Breast epithelium (tissue), 4 donors: ENCODE measurements at regions not wholly inside any gene's neighbourhood (a gene's known extent, or its start where the extent isn't known, plus 50 kb on each side); places are given as distances from the start of the nearest gene placed in this dataset.

Source experiments
- DNase-seq, 2 donors: peaks; one replicate each; pipeline ENCODE4 v3.0.0-alpha.2; 2019; ENCODE audit warnings: low spot score in 2 of 2
- H3K27ac ChIP-seq, 2 donors: fragments of 200-600 bp; sonication (generic) in 1 of 2; one replicate each; pipeline ENCODE4 v1.5.1; 2016 to 2019; ENCODE audit warnings: mild to moderate bottlenecking in 1 of 2
- H3K27me3 ChIP-seq, 2 donors: fragments of 200-600 bp; sonication (generic) in 1 of 2; one replicate each; pipeline versions ENCODE4 v1.5.1 to v1.6.0; 2017 to 2019; ENCODE audit warnings: control low read depth in 1 of 2, mild to moderate bottlenecking in 1 of 2
- H3K36me3 ChIP-seq: fragments of 200-600 bp; one replicate; pipeline ENCODE4 v1.5.1; 2019
- H3K4me1 ChIP-seq, 2 donors: fragments of 200-600 bp; sonication (generic); one replicate each; pipeline ENCODE4 v1.5.1; 2016 to 2019; ENCODE audit warnings: control low read depth in 1 of 2
- H3K4me3 ChIP-seq, 3 donors: fragments of 200-600 bp; sonication (generic); 1 replicate in 2 of 3; 2 replicates in 1 of 3; pipeline ENCODE4 v1.5.1; 2016 to 2019; ENCODE audit warnings: mild to moderate bottlenecking in 3 of 3, moderate library complexity in 2 of 3
- H3K9me3 ChIP-seq, 2 donors: fragments of 200-600 bp; sonication (generic) in 1 of 2; one replicate each; pipeline ENCODE4 v1.5.1; 2016 to 2019; ENCODE audit warnings: control low read depth in 1 of 2
- CTCF ChIP-seq, 3 donors: fragments of 450-650 bp; IDR thresholded peaks; one replicate each; pipeline ENCODE4 v1.5.1; 2016 to 2017; ENCODE audit warnings: antibody characterized with exemption in 3 of 3, mild to moderate bottlenecking in 3 of 3, moderate library complexity in 3 of 3
- POLR2A ChIP-seq: fragments of 450-650 bp; IDR thresholded peaks from one replicate; pipeline ENCODE4 v1.6.1; 2016; ENCODE audit warnings: antibody characterized with exemption, mild to moderate bottlenecking, moderate library complexity
- POLR2AphosphoS5 ChIP-seq, 3 donors: sonication (generic); formaldehyde crosslinking; IDR thresholded peaks; one replicate each; pipeline ENCODE4 v1.6.1; 2017; ENCODE audit warnings: antibody characterized with exemption in 3 of 3
- intact Hi-C: fragments of 100-400 bp; cut with DNase I; formaldehyde crosslinking; loops from one replicate; pipeline ENCODE4 v1.15.1; 2023; ENCODE audit warnings: low total_unique reads

DNA sequence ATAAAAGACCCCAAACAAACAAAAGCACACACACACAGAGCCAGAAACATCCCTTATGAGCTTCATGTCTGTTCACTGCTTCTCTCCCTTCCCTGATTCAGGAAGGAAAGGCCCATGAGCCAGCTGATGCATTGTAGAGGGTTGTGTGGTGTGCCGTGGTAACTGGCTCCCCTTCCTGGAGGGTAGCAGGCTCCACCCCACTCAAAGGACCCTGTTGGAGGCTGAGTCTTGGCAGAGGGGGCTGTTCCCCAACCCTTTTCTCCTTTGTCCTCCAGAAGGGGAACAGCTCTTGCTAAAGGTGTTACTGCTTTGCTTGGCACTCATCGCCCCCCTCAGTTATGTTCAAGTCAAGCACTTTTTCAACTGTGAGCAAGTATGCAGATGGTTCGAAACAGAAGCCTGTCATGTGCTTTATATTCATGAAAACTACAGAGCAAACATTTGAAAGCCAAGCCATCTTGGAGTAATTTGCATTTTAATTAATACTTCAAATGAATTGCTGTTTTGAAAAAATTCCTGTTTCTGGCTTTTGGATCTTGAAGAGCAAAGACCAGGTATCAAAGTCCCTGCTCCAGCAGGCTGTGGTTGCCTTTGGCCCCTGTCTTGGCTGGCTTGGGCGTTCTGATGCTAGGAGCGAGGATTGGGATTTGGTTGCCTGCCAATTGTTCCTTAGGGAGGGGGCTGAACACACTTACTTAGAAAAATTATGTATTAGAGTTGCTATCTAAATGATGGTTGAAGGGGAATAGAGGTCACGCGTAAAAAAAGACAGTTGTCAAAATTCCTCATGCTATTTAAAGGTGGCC is 267.8 kb downstream of the TSN start:
- Histone ChIP-seq H3K27ac (no peak overlapping the region), H3K27me3 (no peaks in the 10 kb centered on the region), H3K4me1 (no peaks in the 10 kb centered on the region), H3K4me3 (no peak overlapping the region), H3K9me3 (no peaks in the 10 kb centered on the region), H3K36me3 (no peaks in the 10 kb centered on the region)
- DNase-seq = no peak
- intact Hi-C loops = no loop called here
- no peak for TF ChIP-seq CTCF (IDR thresholded peaks at IDR 0.05)
- TF ChIP-seq POLR2A = no peak
- TF ChIP-seq POLR2AphosphoS5 (IDR thresholded peaks at IDR 0.05) = no peak

GRCh38 chr2:122027510-122028217 is 272.2 kb downstream of the TSN start:
- TF ChIP-seq CTCF (IDR thresholded peaks at IDR 0.05) (no peak), POLR2AphosphoS5 (IDR thresholded peaks at IDR 0.05) (no peak)
- H3K4me3 ChIP-seq = no peak overlapping the region
- no peaks in the 10 kb centered on the region for H3K4me1 ChIP-seq
- no peaks in the 10 kb centered on the region for H3K36me3 ChIP-seq
- intact Hi-C loops = no loop called here
- DNase-seq = no peak
- no peak overlapping the region for H3K27ac ChIP-seq
- H3K27me3 ChIP-seq = no peaks in the 10 kb centered on the region
- no peaks in the 10 kb centered on the region for H3K9me3 ChIP-seq

GRCh38 chr2:122028371-122029100 is 273.1 kb downstream of the TSN start:
- no peak overlapping the region for H3K27ac ChIP-seq
- no peaks in the 10 kb centered on the region for H3K27me3 ChIP-seq
- DNase-seq = no peak
- no peak overlapping the region for H3K4me3 ChIP-seq
- TF ChIP-seq POLR2AphosphoS5 (IDR thresholded peaks at IDR 0.05) (no peak), CTCF (IDR thresholded peaks at IDR 0.05) (no peak), POLR2A (no peak)
- no peaks in the 10 kb centered on the region for H3K9me3 ChIP-seq
- intact Hi-C loops = no loop called here
- H3K4me1 ChIP-seq = no peaks in the 10 kb centered on the region
- H3K36me3 ChIP-seq = no peaks in the 10 kb centered on the region

GRCh38 chr2:122029456-122029855 is 274.0 kb downstream of the TSN start:
- H3K9me3 ChIP-seq = no peaks in the 10 kb centered on the region
- intact Hi-C loops = no loop called here
- TF ChIP-seq CTCF (IDR thresholded peaks at IDR 0.05) = no peak
- TF ChIP-seq POLR2AphosphoS5 (IDR thresholded peaks at IDR 0.05) = no peak
- TF ChIP-seq POLR2A = no peak
- no peak overlapping the region for H3K4me3 ChIP-seq
- no peaks in the 10 kb centered on the region for H3K27me3 ChIP-seq
- no peak overlapping the region for H3K27ac ChIP-seq
- DNase-seq = no peak
- no peaks in the 10 kb centered on the region for H3K4me1 ChIP-seq
- no peaks in the 10 kb centered on the region for H3K36me3 ChIP-seq

GRCh38 chr2:122029945-122030344 is 274.5 kb downstream of the TSN start:
- intact Hi-C loops = no loop called here
- H3K27me3 ChIP-seq = no peaks in the 10 kb centered on the region
- no peaks in the 10 kb centered on the region for H3K36me3 ChIP-seq
- H3K9me3 ChIP-seq = no peaks in the 10 kb centered on the region
- H3K4me3 ChIP-seq = no peak overlapping the region
- no peak overlapping the region for H3K27ac ChIP-seq
- TF ChIP-seq POLR2A (no peak), POLR2AphosphoS5 (IDR thresholded peaks at IDR 0.05) (no peak), CTCF (IDR thresholded peaks at IDR 0.05) (no peak)
- DNase-seq = no peak
- no peaks in the 10 kb centered on the region for H3K4me1 ChIP-seq
